Left renal pelvis (tissue), 4 donors: ENCODE measurements at regions not wholly inside any gene's neighbourhood (a gene's known extent, or its start where the extent isn't known, plus 50 kb on each side); places are given as distances from the start of the nearest gene placed in this dataset.
"Not testable (repeated sequence)": the region's sequence is repeated elsewhere in the genome, so short reads cannot be mapped to it uniquely, and the experiment has no call there.

ENCODE experiments used
- DNase-seq, 4 donors: peaks; one replicate each; pipeline ENCODE4 v3.0.0-alpha.2; 2013; ENCODE audit warnings: low read depth in 4 of 4, low spot score in 3 of 4

DNA sequence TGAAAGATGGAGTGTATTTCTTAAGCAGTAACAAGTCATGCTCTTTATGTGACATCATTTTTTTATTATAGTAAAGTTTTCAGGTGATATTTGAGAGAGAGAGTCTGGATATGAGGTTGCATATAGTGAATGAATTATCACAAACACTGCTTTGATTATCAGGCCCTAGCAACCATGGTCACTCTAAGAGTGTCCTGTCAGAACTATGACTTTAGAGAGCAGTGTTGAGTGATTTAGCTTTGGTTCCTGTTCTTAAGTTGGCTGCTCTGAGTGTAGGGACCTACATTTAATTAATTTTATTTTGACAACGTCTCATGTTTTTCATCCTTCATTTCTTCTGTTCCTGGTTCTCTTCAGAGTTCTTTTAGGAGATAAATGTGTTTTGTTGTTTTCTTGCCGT lies 275.5 kb downstream of the KCNJ3 start:
- DNase-seq = no peak

GRCh38 chr2:154963511-154963910 lies 265.0 kb downstream of the KCNJ3 start:
- DNase-seq = peak in 2 of 4 donors; percentile 5 to 12

- no peak for DNase-seq
Measured at GRCh38 chr2:154961676-154962075, 263.2 kb downstream of the KCNJ3 start.

GRCh38 chr2:154960802-154961583 lies 262.5 kb downstream of the KCNJ3 start:
- no peak for DNase-seq

DNA sequence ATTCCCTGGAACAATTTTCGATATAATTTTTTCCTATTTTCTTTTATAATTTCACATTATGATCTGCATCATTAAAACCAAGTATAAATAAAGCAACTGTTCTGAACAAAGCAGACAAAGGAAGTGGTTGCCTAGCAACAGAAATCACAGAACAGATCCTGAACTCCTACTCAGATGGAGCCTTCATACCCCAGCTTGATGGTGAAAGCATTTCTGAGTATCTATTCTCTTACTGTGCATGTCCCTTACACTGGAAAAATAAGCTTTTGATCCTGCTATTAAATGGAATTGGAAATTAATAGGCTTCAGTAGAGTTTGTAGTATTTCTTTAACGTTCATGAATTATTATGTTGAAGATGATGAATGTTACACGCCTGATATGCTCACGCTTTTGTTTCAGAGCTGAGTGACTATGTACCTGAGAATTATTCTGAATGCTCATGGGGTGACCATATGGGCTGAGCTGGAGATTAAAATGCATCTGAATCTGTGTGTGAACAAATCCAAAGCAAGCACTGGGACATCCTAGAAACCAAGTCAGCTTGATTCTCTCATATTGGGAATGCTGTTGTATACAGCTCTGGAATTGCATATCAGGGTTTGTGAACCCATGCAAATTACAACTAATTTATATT lies 254.0 kb downstream of the KCNJ3 start:
- no peak for DNase-seq

- not testable (repeated sequence) for DNase-seq
Measured at GRCh38 chr2:154947416-154947815, 248.9 kb downstream of the KCNJ3 start.

- no peak for DNase-seq
Measured at GRCh38 chr2:154945984-154946383, 247.5 kb downstream of the KCNJ3 start.

- DNase-seq = no peak
Measured at GRCh38 chr2:154941379-154941778, 242.9 kb downstream of the KCNJ3 start.

DNA sequence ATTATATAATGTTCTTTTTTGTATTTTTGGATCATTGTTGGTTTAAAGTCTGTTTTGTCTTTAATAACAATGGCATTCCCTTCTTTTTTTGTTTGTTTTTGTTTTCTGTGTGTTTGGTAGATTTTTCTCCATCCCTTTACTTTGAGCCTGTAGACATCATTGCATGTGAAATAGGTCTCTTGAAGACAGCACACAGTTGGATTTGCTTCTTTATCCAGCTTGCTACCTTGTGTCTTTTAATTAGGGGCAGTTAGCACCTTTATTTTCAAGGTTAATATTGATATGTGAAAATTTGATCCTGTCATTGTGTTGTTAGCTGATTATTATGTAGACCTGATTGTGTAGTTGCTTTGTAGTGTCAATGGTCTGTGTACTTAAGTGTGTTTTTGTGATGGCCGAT lies 235.7 kb downstream of the KCNJ3 start:
- DNase-seq = no peak

DNA sequence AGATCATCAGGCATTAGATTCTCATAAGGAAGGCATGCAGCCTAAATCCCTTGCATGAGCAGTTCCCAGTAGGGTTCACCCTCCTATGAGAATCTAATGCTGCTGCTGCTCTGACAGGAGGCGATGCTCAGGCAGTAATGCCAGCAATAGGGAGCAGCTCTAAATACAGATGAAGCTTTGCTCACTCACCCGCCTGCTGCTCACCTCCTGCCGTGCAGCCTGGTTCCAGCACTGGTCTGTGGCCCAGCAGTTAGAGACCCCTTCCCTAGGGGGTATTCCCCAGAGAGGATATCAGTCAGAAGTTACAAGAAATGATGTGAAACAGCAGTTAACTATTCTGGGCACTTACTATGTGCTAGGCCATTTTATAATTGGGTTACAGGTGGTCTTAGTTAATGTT lies 226.0 kb downstream of the KCNJ3 start:
- no peak for DNase-seq

DNA sequence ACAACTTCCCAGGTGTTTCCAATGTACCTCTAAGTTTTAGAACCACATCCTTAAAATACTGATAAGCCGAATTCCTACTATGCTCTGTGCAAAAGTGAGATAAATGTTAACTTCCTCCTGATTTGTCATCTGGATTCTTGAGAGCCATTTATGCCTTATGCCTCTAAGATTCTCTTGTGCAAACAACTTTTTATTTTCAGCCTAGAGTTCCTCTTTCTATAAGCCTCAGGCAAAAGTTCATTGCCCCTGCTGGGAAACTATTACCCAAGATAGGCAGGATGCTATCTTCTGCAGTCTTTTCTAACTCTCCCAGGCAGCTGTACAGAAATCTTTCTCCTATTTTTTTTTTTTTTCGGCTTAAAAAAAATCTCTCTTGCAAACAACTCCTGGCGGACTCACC lies 216.1 kb downstream of the KCNJ3 start:
- DNase-seq = no peak

GRCh38 chr2:154912215-154912614 lies 213.7 kb downstream of the KCNJ3 start:
- DNase-seq = no peak

DNA sequence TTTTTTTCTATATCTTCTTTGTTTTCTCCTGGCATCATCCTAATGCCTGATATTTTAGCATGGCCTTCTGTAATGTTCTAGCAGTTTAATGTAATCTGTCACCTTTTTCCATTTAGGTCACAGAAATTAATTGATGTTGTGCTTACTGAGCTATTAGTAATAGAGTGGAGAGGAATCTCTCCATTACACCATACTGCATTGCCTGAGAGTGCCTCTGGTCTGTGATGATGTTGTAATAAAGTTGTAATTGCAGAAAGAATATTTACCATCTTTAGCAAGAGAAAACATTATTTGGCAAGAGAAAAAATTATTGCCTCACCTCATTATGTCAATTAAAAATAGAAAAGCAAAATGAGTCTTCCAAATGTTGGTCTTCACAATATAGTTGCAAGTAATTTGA lies 213.2 kb downstream of the KCNJ3 start:
- DNase-seq = no peak

DNA sequence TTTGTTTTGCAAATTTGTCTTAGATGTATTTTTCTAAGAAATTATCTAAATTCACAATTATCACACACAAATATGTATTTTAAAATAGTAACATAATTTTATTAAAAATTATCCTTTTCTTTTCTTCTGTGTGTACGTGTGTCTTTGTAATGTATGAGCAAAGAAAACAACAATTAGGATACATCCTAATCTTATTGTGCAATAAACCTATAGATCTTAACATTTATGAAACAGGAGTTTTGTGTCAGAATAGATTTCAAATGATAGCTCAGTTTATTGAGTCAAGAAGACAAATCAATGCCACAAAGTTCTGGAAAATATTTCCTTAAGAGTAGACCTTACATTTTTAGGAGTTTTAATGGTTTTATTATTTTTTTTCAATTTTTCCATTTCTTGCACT lies 212.2 kb downstream of the KCNJ3 start:
- DNase-seq = no peak

- DNase-seq = no peak
Measured at GRCh38 chr2:154908327-154908726, 209.8 kb downstream of the KCNJ3 start.
